Left renal cortex interstitium (tissue), 4 donors: ENCODE measurements at regions not wholly inside any gene's neighbourhood (a gene's known extent, or its start where the extent isn't known, plus 50 kb on each side); places are given as distances from the start of the nearest gene placed in this dataset.
"Not testable (repeated sequence)": the region's sequence is repeated elsewhere in the genome, so short reads cannot be mapped to it uniquely, and the experiment has no call there.

Source experiments
- DNase-seq, 4 donors: peaks; one replicate each; pipeline ENCODE4 v3.0.0-alpha.2; 2013; ENCODE audit warnings: low read depth in 4 of 4, low spot score in 2 of 4, missing footprints in 1 of 4

GRCh38 chr14:81738946-81739659, 205.4 kb upstream of the SEL1L start:
- no peak for DNase-seq

- DNase-seq: no peak
These were observed 210.0 kb upstream of the SEL1L start for GRCh38 chr14:81743605-81744004.

GRCh38 chr14:81751198-81751597, 217.5 kb upstream of the SEL1L start:
- no peak for DNase-seq

DNA sequence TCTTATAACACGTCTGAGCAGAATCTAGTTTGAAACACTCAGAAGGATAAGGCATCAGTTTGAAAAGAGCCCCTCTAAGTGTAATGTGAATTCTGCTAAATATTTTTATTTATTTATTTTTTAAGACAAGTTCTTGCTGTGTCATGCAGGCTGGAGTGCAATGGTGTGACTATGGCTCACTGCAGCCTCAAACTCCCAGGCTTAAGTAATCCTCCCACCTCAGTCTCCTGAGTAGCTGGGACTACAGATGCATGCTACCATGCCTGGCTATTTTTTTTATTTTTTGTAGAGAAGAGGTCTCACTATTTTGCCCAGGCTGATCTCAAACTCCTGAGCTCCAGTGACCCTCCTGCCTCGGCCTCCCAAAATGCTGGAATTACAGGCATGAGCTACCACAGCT, 225.9 kb upstream of the SEL1L start:
- DNase-seq: no peak

GRCh38 chr14:81765651-81766275, 232.1 kb upstream of the SEL1L start:
- DNase-seq: no peak

- no peak for DNase-seq
These were observed 232.8 kb upstream of the SEL1L start for GRCh38 chr14:81766321-81766915.

DNA sequence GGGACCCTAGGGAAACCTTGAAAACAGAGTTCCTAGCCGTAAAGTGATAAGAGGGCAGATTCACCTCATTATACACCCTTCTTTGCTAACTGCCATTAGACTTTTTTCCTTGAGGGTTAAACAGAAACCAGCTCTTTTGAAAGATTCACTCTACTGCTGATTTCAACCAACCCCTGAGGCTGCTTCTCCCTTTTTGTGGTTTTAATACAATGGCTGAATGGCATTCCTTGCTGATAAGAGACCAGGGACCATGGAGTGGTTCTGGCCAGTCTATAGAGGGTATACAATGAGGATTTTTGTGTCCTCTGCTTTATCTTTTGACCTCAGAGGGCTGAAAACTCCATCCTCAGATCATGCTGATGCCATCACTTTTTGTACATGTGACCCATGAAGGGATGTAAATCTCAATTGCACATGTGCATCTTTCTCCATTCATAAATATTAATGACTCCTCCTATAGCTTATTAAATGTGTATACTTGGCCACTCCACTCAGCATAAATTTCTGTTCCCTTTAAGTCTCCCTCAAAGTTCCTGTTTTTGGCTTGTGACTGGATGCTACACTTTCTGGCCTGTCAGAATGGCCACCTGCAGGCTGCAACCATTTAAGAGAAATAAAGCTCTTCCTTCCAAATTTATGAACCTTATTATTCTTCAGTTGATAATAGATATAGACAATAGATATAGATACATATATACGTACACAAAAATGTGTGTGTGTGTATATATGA, 233.8 kb upstream of the SEL1L start:
- DNase-seq: no peak

- no peak for DNase-seq
These were observed 238.1 kb upstream of the SEL1L start for GRCh38 chr14:81771651-81772275.

- no peak for DNase-seq
These were observed 238.7 kb upstream of the SEL1L start for GRCh38 chr14:81772381-81772780.

GRCh38 chr14:81776531-81776930, 242.9 kb upstream of the SEL1L start:
- DNase-seq: no peak

DNA sequence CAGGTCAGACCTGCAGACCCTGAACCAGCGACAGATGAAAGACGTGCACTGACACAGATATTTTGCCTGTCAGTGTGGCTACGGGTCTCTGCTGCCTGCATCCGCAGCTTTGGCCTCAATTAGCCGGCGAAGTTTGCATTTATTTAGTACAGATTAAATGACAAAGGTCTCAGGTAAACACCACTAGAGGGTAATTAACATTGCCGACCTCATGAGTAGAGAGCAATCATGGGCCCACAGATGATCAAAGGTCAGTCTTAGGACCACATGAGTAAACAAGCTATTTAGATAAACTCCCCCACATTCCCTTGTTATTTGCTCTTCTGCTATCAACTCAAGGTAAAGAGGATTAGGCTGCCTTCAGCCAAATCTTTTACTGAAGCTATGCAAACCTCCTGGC, 248.1 kb upstream of the SEL1L start:
- DNase-seq: not testable (repeated sequence)

DNA sequence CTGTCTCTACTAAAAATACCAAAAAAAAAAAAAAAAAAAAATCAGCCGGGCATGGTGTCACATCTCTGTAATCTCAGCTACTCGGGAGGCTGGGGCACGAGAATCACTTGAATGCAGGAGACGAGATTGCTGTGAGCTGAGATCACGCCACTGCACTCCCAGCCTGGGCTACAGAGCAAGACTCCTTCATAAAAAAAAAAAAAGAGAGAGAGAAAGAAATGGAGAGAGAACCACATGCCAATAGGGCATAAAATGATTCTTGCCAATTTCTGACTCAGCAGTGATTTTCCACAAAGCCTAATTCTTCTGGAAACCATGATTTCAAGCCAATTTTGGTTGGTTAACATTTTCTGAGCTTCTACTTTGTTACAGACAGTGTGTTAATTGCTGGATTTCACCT, 250.4 kb upstream of the SEL1L start:
- no peak for DNase-seq

GRCh38 chr14:81797315-81797714, 263.7 kb upstream of the SEL1L start:
- DNase-seq: no peak

DNA sequence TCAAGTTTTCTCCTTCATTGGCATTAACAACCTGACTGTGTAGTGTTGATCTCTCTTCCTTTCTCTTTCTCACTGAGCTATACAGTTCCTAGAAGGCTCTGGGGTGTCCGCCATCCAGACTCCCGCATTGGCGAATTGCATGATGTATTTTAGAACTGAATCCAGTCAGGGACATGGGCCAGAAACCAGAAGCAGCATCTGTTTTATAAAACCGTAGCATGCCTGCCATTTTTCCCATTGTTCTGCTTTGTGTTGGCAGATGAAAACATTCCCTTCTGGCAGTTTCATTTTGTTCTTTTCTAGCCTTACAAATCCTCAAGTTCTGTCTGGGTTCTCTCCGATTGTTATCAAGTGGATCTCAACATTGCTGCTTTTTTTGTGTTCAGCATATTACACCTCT, 268.3 kb upstream of the SEL1L start:
- DNase-seq: no peak

DNA sequence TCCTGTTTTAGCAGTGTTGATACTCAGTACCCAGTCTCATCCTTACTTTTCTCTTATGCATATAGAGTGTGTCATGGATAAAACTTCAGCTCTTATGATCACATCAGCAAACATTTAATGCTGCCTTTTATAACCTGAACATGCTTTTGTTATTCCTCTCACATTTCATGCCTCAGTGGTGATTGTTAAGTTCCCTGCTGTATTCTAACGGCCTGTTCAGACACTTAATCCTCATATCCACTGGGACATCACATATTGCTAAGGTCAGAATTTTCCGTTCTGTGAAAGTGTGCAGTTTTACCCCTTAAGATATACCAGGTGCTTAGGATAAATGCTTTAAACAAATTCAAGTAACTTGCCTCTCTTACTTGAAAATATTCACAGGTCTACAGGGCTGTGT, 268.7 kb upstream of the SEL1L start:
- no peak for DNase-seq

DNA sequence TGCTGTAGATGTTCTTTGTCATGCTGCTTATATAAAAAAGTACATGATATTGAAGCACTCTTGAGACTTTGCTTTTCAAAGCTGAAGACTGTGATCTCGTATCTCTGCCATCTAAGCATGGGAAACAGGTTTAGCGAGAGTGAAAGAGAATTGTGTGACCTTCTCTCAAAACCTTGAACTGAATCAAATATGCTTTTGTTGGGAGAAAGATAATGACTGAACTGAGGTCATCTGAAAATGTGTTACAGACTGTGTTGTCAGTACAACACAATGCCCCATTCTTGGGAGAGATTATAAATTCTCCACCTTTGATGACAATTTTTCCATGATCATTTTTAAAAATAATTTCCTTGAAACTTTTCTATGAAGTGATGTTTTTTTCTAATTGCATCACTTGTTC, 272.1 kb upstream of the SEL1L start:
- DNase-seq: no peak

- DNase-seq: no peak
These were observed 278.1 kb upstream of the SEL1L start for GRCh38 chr14:81811705-81812269.

GRCh38 chr14:81818271-81818670, 284.6 kb upstream of the SEL1L start:
- no peak for DNase-seq

DNA sequence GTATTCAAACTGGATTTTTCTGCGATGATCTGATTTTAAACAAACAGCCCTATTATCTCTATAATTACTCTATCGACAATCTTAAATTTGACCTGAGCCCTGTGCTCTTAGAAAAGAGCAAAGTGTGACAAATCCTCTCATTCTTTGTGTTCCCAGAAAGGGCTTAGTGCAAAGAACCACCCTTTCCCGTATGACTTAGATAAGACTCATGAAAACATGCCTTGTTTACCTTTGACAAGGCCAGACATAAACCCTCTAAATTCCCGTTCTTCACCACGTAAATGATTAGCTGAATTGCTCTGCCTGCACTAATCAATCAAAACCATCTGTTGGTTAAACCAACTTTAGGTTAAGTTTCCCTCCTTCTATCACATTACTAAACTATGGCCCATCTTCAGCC, 285.7 kb upstream of the SEL1L start:
- no peak for DNase-seq

DNA sequence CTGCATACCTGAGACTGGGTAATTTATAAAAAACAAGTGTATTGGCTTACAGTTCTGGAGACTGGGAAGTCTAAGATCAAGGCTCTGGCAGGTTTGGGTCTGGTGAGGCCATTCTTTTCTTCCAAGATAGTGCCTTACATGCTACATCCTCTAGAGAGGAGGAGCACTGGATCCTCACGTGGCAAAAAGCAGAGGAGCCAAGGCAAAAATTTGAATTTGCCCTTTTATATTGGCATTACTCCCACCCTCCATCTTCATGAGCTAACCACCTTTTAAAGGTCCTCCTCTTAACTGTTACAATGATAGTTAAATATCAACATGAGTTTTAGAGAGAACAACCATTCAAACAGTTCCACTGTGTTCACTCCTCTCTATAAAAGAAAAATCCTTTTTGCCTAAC, 286.3 kb upstream of the SEL1L start:
- no peak for DNase-seq

DNA sequence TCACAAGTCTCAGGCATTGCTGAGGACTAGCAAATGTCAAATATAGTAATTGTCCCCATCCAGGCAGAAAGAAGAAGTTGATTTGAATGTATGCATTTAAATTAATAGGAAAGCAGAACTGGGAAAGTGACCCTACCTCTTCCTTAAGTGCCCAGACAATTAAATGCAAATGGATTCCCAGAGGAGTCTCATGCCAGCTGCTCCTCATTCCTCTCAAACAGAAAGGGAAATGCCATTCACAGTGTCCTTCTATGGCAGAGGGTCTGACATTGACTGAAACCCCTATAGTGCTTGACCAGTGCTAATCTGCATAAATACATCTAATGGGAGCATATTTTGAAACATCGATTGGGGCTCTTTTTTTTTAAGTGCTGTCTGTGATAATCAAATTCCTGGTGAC, 292.4 kb upstream of the SEL1L start:
- no peak for DNase-seq
